B cell (primary cell): ENCODE measurements at regions not wholly inside any gene's neighbourhood (a gene's known extent, or its start where the extent isn't known, plus 50 kb on each side); places are given as distances from the start of the nearest gene placed in this dataset.

Experiments used
- ATAC-seq: fragments of 200-7000 bp; cut with Tn5 transposase; one replicate; pipeline ENCODE4 v1.10.0; 2021; ENCODE audit warnings: low read depth, mild to moderate bottlenecking, moderate number of reproducible peaks, moderate library complexity
- CTCF ChIA-PET: fragments of 350-600 bp; sonication (Branson Sonifier 250); formaldehyde crosslinking; loops from one replicate; lab custom pipeline; 2021; ENCODE audit warnings: antibody characterized with exemption, inconsistent platforms; lab: Charles Lee
- POLR2A ChIA-PET: fragments of 350-600 bp; sonication (Branson Sonifier 250); formaldehyde crosslinking; loops from one replicate; lab custom pipeline; 2021; ENCODE audit warnings: antibody characterized with exemption; lab: Charles Lee
- DNase-seq: peaks from one replicate; pipeline ENCODE4 v3.0.0; 2013
- H2AFZ ChIP-seq: 2 replicates; pipeline ENCODE4 v1.6.1; 2012; ENCODE audit warnings: mild to moderate bottlenecking, low read depth, low read length; ENCODE audit not compliant: insufficient read depth, poor library complexity, severe bottlenecking
- H3K27ac ChIP-seq, 2 donors: 1 replicate in 1 of 2; 2 replicates in 1 of 2; pipeline ENCODE4 v1.5.1; 2012 to 2013; ENCODE audit warnings: low read length in 2 of 2, mild to moderate bottlenecking in 2 of 2, moderate library complexity in 1 of 2
- H3K27me3 ChIP-seq, 4 experiments: fragments of 200-600 bp in 1 of 4; sonication (generic) in 1 of 4; replicated peaks in 1 of 4; 1 replicate in 2 of 4; 2 replicates in 2 of 4; pipeline versions ENCODE4 v1.6.1 to v1.7.0; 2013 to 2016; ENCODE audit warnings: low read length in 3 of 4, mild to moderate bottlenecking in 2 of 4, mixed read lengths in 1 of 4, moderate library complexity in 1 of 4; ENCODE audit not compliant: insufficient read depth in 4 of 4, control insufficient read depth in 3 of 4; ENCODE audit errors: control extremely low read depth in 1 of 4
- H3K36me3 ChIP-seq, 2 experiments: replicated peaks in 1 of 2; 1 replicate in 1 of 2; 2 replicates in 1 of 2; pipeline versions ENCODE4 v1.6.1 to v1.7.1; 2013; ENCODE audit warnings: low read length in 1 of 2; ENCODE audit not compliant: insufficient read depth in 2 of 2, control insufficient read depth in 1 of 2; ENCODE audit errors: control extremely low read depth in 1 of 2, extremely low read depth in 1 of 2
- H3K4me1 ChIP-seq, 2 donors: fragments of 200-600 bp in 1 of 2; sonication (generic) in 1 of 2; 1 replicate in 1 of 2; 2 replicates in 1 of 2; pipeline versions ENCODE4 v1.5.1 to v1.6.1; 2013 to 2017; ENCODE audit warnings: low read length in 2 of 2; ENCODE audit not compliant: control insufficient read depth in 2 of 2, insufficient read depth in 2 of 2
- H3K4me2 ChIP-seq: replicated peaks from 2 replicates; pipeline ENCODE3; 2012; ENCODE audit warnings: mild to moderate bottlenecking, low read depth, low read length; ENCODE audit not compliant: poor library complexity, severe bottlenecking
- H3K4me3 ChIP-seq, 5 experiments: fragments of 200-600 bp in 1 of 5; sonication (generic) in 1 of 5; 1 replicate in 3 of 5; 2 replicates in 2 of 5; pipeline versions ENCODE4 v1.5.1 to v1.7.0; 2011 to 2016; ENCODE audit warnings: low read length in 4 of 5, mild to moderate bottlenecking in 4 of 5, low read depth in 2 of 5, control low read depth in 1 of 5, moderate library complexity in 1 of 5; ENCODE audit not compliant: insufficient read depth in 1 of 5; ENCODE audit errors: control extremely low read depth in 1 of 5, extremely low read depth in 1 of 5
- H3K79me2 ChIP-seq: fragments of 200-600 bp; sonication (generic); one replicate; pipeline ENCODE4 v1.6.0; 2016; ENCODE audit warnings: low read length; ENCODE audit not compliant: control insufficient read depth, insufficient read depth
- H3K9ac ChIP-seq: fragments of 200-600 bp; sonication (generic); 2 replicates; pipeline ENCODE4 v1.6.1; 2017; ENCODE audit warnings: mild to moderate bottlenecking, low read length, moderate library complexity
- H3K9me3 ChIP-seq, 3 donors: one replicate each; pipeline versions ENCODE4 v1.6.1 to v1.7.1; 2013; ENCODE audit warnings: low read length in 2 of 3; ENCODE audit not compliant: control insufficient read depth in 2 of 3, insufficient read depth in 1 of 3; ENCODE audit errors: control extremely low read depth in 1 of 3
- H4K20me1 ChIP-seq: 2 replicates; pipeline ENCODE4 v1.6.0; 2012; ENCODE audit warnings: mild to moderate bottlenecking, low read length; ENCODE audit not compliant: insufficient read depth, control insufficient read depth, poor library complexity, severe bottlenecking
- H3K27ac Mint-ChIP-seq: one replicate; pipeline ENCODE4 v1.8.0; 2021; ENCODE audit warnings: mixed read lengths
- H3K27me3 Mint-ChIP-seq: one replicate; pipeline ENCODE4 v1.8.0; 2021; ENCODE audit warnings: mixed read lengths
- H3K4me1 Mint-ChIP-seq: one replicate; pipeline ENCODE4 v1.8.0; 2021; ENCODE audit warnings: mixed read lengths
- H3K4me3 Mint-ChIP-seq: one replicate; pipeline ENCODE4 v1.8.0; 2021; ENCODE audit warnings: mixed read lengths
- H3K9me3 Mint-ChIP-seq: one replicate; pipeline ENCODE4 v1.8.0; 2022; ENCODE audit warnings: mixed read lengths; ENCODE audit not compliant: insufficient read depth
- CTCF ChIP-seq: fragments of 200-600 bp; IDR thresholded peaks from one replicate; pipeline ENCODE4 v1.8.0; 2022; ENCODE audit warnings: antibody characterized with exemption, mild to moderate bottlenecking
- EZH2 ChIP-seq: IDR thresholded peaks from 2 replicates; pipeline ENCODE4 v1.6.1; 2012; ENCODE audit warnings: borderline replicate concordance, low read depth, mild to moderate bottlenecking, moderate library complexity, low read length; ENCODE audit not compliant: insufficient read depth, poor library complexity, severe bottlenecking
- WGBS: methylation state at CpG from one replicate; pipeline ENCODE4 v1.1.5; 2013; ENCODE audit warnings: missing lambda C conversion rate; ENCODE audit not compliant: insufficient coverage; 5-methylcytosine and 5-hydroxymethylcytosine counted together
- intact Hi-C: fragments of 100-400 bp; cut with micrococcal nuclease; formaldehyde crosslinking; loops from one replicate; pipeline ENCODE4 v1.10.0; 2022

- Mint-ChIP-seq H3K9me3 (no peaks in the 10 kb centered on the region), H3K27me3 (no peaks in the 10 kb centered on the region), H3K4me1 (no peaks in the 10 kb centered on the region), H3K4me3 (no peak overlapping the region), H3K27ac (no peak overlapping the region)
- POLR2A ChIA-PET: no interaction called here
- no peak for TF ChIP-seq EZH2
- no peak for TF ChIP-seq CTCF
- no peak overlapping the region for H3K27ac ChIP-seq
- no peaks in the 10 kb centered on the region for H4K20me1 ChIP-seq
- H3K4me2 ChIP-seq: no peak overlapping the region
- H3K36me3 ChIP-seq: no peaks in the 10 kb centered on the region
- H3K9me3 ChIP-seq: peaks cover 0 to 15% (median 0%) of the 10 kb centered on the region in 3 donors
- no peak overlapping the region for H3K9ac ChIP-seq
- H3K79me2 ChIP-seq: no peaks in the 10 kb centered on the region
- no peak overlapping the region for H3K4me3 ChIP-seq
- 100% methylated on average over 2 of the region's 2 CpGs for WGBS
- CTCF ChIA-PET: no interaction called here
- no peaks in the 10 kb centered on the region for H3K27me3 ChIP-seq
- H3K4me1 ChIP-seq: no peaks in the 10 kb centered on the region
- no peak overlapping the region for H2AFZ ChIP-seq
- no peak for DNase-seq
- intact Hi-C loops: no loop called here
- ATAC-seq: no peak
These were observed 104.7 kb upstream of the NUDT4 start for GRCh38 chr12:93272997-93273396.

GRCh38 chr12:93273834-93274564 is 103.7 kb upstream of the NUDT4 start:
- no peak overlapping the region for H3K4me3 Mint-ChIP-seq
- Histone ChIP-seq H3K4me2 (no peak overlapping the region), H3K4me1 (no peaks in the 10 kb centered on the region), H3K79me2 (no peaks in the 10 kb centered on the region), H4K20me1 (no peaks in the 10 kb centered on the region), H3K27me3 (no peaks in the 10 kb centered on the region), H3K4me3 (no peak overlapping the region), H3K27ac (no peak overlapping the region), H3K36me3 (no peaks in the 10 kb centered on the region), H3K9me3 (peaks cover 0 to 9% (median 0%) of the 10 kb centered on the region in 3 donors), H2AFZ (peak overlapping the region; percentile 36), H3K9ac (no peak overlapping the region)
- no peaks in the 10 kb centered on the region for H3K9me3 Mint-ChIP-seq
- TF ChIP-seq CTCF: no peak
- TF ChIP-seq EZH2: no peak
- H3K4me1 Mint-ChIP-seq: no peaks in the 10 kb centered on the region
- no peak for ATAC-seq
- 85% methylated on average over 4 of the region's 8 CpGs for WGBS
- ChIA-PET CTCF (interaction anchor here (0.7 to 1.0 kb wide), 2 partner anchors 12 to 176 kb away, joined by 3 read pairs; no protein-coding TSS in a partner anchor), POLR2A (no interaction called here)
- no peaks in the 10 kb centered on the region for H3K27me3 Mint-ChIP-seq
- intact Hi-C loops: no loop called here
- no peak for DNase-seq
- H3K27ac Mint-ChIP-seq: no peak overlapping the region
